A673 (cell line): ENCODE measurements at regions not wholly inside any gene's neighbourhood (a gene's known extent, or its start where the extent isn't known, plus 50 kb on each side); places are given as distances from the start of the nearest gene placed in this dataset.

Source experiments
- BruUV-seq: library from RNA; stranded (reverse); fragments of 400-500 nt; replicated peaks from 2 replicates; lab custom pipeline; 2021; lab: Mats Ljungman, UMichigan
- CTCF ChIA-PET: fragments of 300-600 bp; sonication (Branson Sonifier 250); formaldehyde crosslinking; loops from one replicate; lab custom pipeline; 2022; ENCODE audit warnings: antibody characterized with exemption; lab: Charles Lee
- POLR2A ChIA-PET: fragments of 300-600 bp; sonication (Branson Sonifier 250); formaldehyde crosslinking; loops from one replicate; lab custom pipeline; 2022; ENCODE audit warnings: antibody characterized with exemption; ENCODE audit not compliant: low non-redundant PET; lab: Charles Lee
- DNase-seq: peaks from one replicate; pipeline ENCODE4 v3.0.0-alpha.2; 2015; ENCODE audit warnings: low spot score
- H3K27ac ChIP-seq: fragments of 200-600 bp; sonication (generic); 2 replicates; pipeline ENCODE4 v1.5.1; 2016; ENCODE audit warnings: mixed run types, low read depth, mild to moderate bottlenecking, mixed read lengths, antibody characterized with exemption, low read length; ENCODE audit not compliant: poor library complexity, severe bottlenecking
- H3K27me3 ChIP-seq: fragments of 200-600 bp; sonication (generic); replicated peaks from 2 replicates; pipeline ENCODE4 v1.6.1; 2017; ENCODE audit warnings: mixed run types, low read depth, mild to moderate bottlenecking, mixed read lengths, antibody characterized with exemption, low read length; ENCODE audit not compliant: insufficient read depth, poor library complexity
- H3K36me3 ChIP-seq: fragments of 200-600 bp; sonication (generic); 2 replicates; pipeline ENCODE4 v1.6.1; 2016; ENCODE audit warnings: mixed run types, mild to moderate bottlenecking, mixed read lengths, antibody characterized with exemption, low read length; ENCODE audit not compliant: insufficient read depth, poor library complexity, severe bottlenecking
- H3K4me1 ChIP-seq: fragments of 200-600 bp; sonication (generic); 2 replicates; pipeline ENCODE4 v1.6.1; 2017; ENCODE audit warnings: mixed run types, mild to moderate bottlenecking, mixed read lengths, antibody characterized with exemption, low read length; ENCODE audit not compliant: insufficient read depth, poor library complexity, severe bottlenecking
- H3K4me3 ChIP-seq: fragments of 200-600 bp; sonication (generic); 2 replicates; pipeline ENCODE4 v1.5.1; 2016; ENCODE audit warnings: low read depth, mixed run types, mild to moderate bottlenecking, mixed read lengths, low read length; ENCODE audit not compliant: poor library complexity, severe bottlenecking
- H3K9me3 ChIP-seq: fragments of 200-600 bp; sonication (generic); 2 replicates; pipeline ENCODE4 v1.6.1; 2016; ENCODE audit warnings: mixed run types, low read depth, mild to moderate bottlenecking, mixed read lengths, antibody characterized with exemption, low read length; ENCODE audit not compliant: poor library complexity, severe bottlenecking
- EZH2 ChIP-seq: fragments of 200-600 bp; sonication (generic); IDR thresholded peaks from 2 replicates; pipeline ENCODE4 v1.6.1; 2017; ENCODE audit warnings: borderline replicate concordance, low read depth, mild to moderate bottlenecking, mixed read lengths, antibody characterized with exemption, low read length; ENCODE audit not compliant: poor library complexity, severe bottlenecking
- intact Hi-C: fragments of 100-400 bp; cut with micrococcal nuclease; formaldehyde crosslinking; loops from one replicate; pipeline ENCODE4 v1.10.0; 2022; ENCODE audit not compliant: unreplicated experiment
- TF ChIP-seq, protein P1 (sequence below): fragments of 300-800, 200-600 bp; sonication (generic); conservative IDR thresholded peaks from 2 replicates; pipeline ENCODE4 v1.5.1; 2017; ENCODE audit warnings: low read depth, mild to moderate bottlenecking, antibody characterized with exemption, low read length, moderate library complexity, mixed read lengths

GRCh38 chr12:67043771-67044170 is 225.4 kb upstream of the CAND1 start:
- BruUV-seq, result no TSS peak
- POLR2A ChIA-PET, result no interaction called here
- DNase-seq, result no peak

DNA sequence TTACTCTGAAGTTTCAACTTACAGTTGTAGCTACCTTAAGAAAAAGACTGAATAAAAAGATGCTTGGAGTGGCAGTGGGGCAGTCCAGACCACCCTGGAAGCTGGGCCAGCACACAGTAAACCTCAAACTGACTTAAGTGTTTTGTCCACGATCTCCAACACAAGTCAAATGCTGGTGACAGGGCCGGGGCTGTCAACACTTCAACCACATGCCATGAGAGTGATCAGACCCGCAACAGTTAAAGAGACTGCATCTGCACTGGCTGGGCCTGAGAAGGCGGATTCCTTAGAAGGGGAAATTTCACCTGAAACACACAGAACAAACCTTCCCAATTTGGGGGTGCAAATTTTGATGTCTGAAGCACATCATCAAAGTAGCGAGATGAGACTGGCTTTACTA is 223.5 kb upstream of the CAND1 start:
- POLR2A ChIA-PET, result no interaction called here
- Histone ChIP-seq H3K4me1 (no peaks in the 10 kb centered on the region), H3K4me3 (no peak overlapping the region), H3K36me3 (no peaks in the 10 kb centered on the region), H3K27me3 (no peaks in the 10 kb centered on the region), H3K27ac (no peak overlapping the region), H3K9me3 (no peaks in the 10 kb centered on the region)
- intact Hi-C loops, result no loop called here
- CTCF ChIA-PET, result no interaction called here
- no peak for DNase-seq
- BruUV-seq, result no TSS peak
- no peak for TF ChIP-seq EZH2
- TF ChIP-seq, protein P1, sequence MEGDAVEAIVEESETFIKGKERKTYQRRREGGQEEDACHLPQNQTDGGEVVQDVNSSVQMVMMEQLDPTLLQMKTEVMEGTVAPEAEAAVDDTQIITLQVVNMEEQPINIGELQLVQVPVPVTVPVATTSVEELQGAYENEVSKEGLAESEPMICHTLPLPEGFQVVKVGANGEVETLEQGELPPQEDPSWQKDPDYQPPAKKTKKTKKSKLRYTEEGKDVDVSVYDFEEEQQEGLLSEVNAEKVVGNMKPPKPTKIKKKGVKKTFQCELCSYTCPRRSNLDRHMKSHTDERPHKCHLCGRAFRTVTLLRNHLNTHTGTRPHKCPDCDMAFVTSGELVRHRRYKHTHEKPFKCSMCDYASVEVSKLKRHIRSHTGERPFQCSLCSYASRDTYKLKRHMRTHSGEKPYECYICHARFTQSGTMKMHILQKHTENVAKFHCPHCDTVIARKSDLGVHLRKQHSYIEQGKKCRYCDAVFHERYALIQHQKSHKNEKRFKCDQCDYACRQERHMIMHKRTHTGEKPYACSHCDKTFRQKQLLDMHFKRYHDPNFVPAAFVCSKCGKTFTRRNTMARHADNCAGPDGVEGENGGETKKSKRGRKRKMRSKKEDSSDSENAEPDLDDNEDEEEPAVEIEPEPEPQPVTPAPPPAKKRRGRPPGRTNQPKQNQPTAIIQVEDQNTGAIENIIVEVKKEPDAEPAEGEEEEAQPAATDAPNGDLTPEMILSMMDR, result no peak

More at GRCh38 chr12:67043771-67044170, 225.4 kb upstream of the CAND1 start:
- Histone ChIP-seq H3K27me3 (no peaks in the 10 kb centered on the region), H3K9me3 (no peaks in the 10 kb centered on the region), H3K27ac (no peak overlapping the region), H3K4me1 (no peaks in the 10 kb centered on the region), H3K36me3 (no peaks in the 10 kb centered on the region), H3K4me3 (no peak overlapping the region)
- TF ChIP-seq EZH2, result no peak
- TF ChIP-seq, protein P1, result no peak
- CTCF ChIA-PET, result no interaction called here
- intact Hi-C loops, result no loop called here

DNA sequence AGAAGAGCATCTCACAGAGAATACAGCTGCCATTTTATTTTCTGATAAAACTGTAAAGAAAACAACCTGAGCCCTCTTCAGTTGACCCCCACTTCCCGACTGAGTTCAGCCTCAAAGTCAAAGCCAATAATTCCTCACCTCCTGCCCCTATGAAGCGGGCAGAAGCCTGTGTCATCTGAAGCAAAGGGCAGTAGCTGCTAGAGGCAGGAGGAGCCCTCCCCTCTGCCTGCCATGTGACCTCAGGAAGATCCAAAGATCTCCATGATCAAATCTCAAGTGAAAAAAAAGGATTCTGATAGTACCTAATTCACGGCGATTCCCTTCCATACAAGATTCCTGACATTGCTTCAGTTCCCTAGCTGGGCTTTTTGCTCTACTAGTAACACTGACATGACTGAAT is 223.1 kb upstream of the CAND1 start:
- ChIA-PET POLR2A (no interaction called here), CTCF (no interaction called here)
- no peaks in the 10 kb centered on the region for H3K4me1 ChIP-seq
- H3K36me3 ChIP-seq, result no peaks in the 10 kb centered on the region
- H3K4me3 ChIP-seq, result no peak overlapping the region
- BruUV-seq, result no TSS peak
- TF ChIP-seq, protein P1, result no peak
- no peak for TF ChIP-seq EZH2
- DNase-seq, result no peak
- H3K27me3 ChIP-seq, result no peaks in the 10 kb centered on the region
- no peak overlapping the region for H3K27ac ChIP-seq
- intact Hi-C loops, result no loop called here
- H3K9me3 ChIP-seq, result no peaks in the 10 kb centered on the region
